Memory B cell (primary cell): ENCODE measurements at regions not wholly inside any gene's neighbourhood (a gene's known extent, or its start where the extent isn't known, plus 50 kb on each side); places are given as distances from the start of the nearest gene placed in this dataset.

Experiments
- ATAC-seq: fragments of 150-1000 bp; cut with Tn5 transposase; 2 replicates; pipeline ENCODE4 v1.10.0; 2021; ENCODE audit warnings: low read depth, mild to moderate bottlenecking, moderate library complexity
- DNase-seq, 2 donors: peaks; one replicate each; pipeline ENCODE4 v3.0.0; 2022; ENCODE audit warnings: low spot score in 2 of 2
- H3K27ac Mint-ChIP-seq: one replicate; pipeline ENCODE4 v1.8.0; 2022; ENCODE audit warnings: mild to moderate bottlenecking, moderate library complexity, mixed read lengths
- H3K27me3 Mint-ChIP-seq: one replicate; pipeline ENCODE4 v1.8.0; 2022; ENCODE audit warnings: mixed read lengths
- H3K36me3 Mint-ChIP-seq: one replicate; pipeline ENCODE4 v1.8.0; 2022; ENCODE audit warnings: mild to moderate bottlenecking, mixed read lengths
- H3K4me1 Mint-ChIP-seq: one replicate; pipeline ENCODE4 v1.8.0; 2022; ENCODE audit warnings: mixed read lengths
- H3K4me3 Mint-ChIP-seq: one replicate; pipeline ENCODE4 v1.8.0; 2022; ENCODE audit warnings: mild to moderate bottlenecking, moderate library complexity, mixed read lengths
- H3K9me3 Mint-ChIP-seq: one replicate; pipeline ENCODE4 v1.8.0; 2022; ENCODE audit warnings: mixed read lengths

DNA sequence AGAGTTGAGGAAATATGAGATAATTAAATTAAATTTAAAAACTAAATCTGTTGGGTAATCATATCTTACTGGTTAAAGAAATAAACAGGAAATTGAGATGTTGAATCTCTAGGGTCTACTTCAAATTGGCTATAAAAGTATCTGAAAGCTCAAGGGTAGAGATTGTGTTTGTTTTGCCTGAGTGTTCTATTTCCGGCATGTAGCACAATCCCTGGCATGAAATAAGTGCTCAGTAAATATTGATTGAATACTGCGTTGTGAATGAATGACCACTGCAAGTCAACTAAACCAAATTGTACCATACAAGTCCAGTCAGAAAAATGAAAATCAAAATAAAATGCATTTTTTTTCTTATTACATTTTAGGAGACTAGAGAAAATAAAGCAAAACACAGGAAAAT lies 709.8 kb downstream of the EPM2A start:
- Mint-ChIP-seq H3K27ac (no peak overlapping the region), H3K27me3 (peaks cover 4% of the 10 kb centered on the region), H3K4me3 (no peak overlapping the region), H3K4me1 (no peaks in the 10 kb centered on the region), H3K9me3 (no peaks in the 10 kb centered on the region), H3K36me3 (no peaks in the 10 kb centered on the region)
- DNase-seq (no peak), ATAC-seq (no peak)

DNA sequence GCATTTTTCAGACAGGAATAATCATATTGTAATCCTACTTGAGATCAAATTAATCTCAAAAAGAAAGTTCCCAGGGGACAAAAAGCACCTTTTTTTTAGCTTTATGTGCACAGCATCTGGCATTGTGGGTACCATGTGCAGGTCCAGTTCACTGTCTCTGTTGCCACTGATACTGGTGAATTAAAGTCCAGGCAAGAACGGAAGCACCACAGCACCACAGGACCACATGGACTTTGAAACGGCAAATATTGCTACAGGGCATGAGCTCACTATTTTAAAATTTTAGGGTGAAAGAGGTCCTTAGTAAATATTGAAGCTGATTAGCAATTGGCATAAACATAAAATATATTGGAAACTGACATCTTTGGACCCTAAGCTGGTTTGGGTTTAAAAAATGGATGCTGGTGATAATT lies 709.0 kb downstream of the EPM2A start:
- no peaks in the 10 kb centered on the region for H3K36me3 Mint-ChIP-seq
- ATAC-seq (no peak), DNase-seq (no peak)
- no peaks in the 10 kb centered on the region for H3K9me3 Mint-ChIP-seq
- no peaks in the 10 kb centered on the region for H3K4me1 Mint-ChIP-seq
- H3K4me3 Mint-ChIP-seq: no peak overlapping the region
- H3K27me3 Mint-ChIP-seq: peaks cover 4% of the 10 kb centered on the region
- H3K27ac Mint-ChIP-seq: no peak overlapping the region

DNA sequence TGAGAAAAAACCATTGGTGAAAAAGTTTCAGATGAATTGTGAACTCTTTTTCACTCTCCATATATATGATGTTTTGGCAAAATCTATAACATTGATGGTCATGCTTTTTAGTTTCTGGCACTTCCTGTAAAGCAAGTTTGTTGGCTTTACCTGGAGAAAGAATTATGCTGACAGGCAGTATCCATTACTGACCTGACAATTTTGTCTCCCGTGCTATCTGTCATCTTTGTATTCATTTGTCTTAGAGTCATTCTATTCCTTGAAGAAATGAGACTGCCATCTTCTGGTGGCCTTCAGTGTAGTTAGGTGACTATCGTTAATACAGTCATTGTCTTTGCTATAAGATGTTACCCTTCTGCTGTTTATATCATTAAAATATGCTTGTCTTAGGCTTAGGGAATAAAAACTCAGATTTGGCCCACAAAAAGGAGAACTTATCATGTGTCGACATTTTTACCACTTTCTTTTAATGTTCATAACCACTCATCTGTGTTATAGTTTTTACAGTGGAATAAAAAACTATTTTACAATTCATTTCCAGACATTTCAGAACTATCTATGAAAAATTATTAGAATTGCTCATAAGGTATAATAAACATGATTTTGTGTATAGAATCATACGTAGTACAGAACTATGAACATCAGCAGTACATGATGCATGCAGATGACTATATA lies 707.0 kb downstream of the EPM2A start:
- no peak overlapping the region for H3K4me3 Mint-ChIP-seq
- no peak overlapping the region for H3K27ac Mint-ChIP-seq
- DNase-seq (no peak), ATAC-seq (no peak)
- no peaks in the 10 kb centered on the region for H3K4me1 Mint-ChIP-seq
- peaks cover 2% of the 10 kb centered on the region for H3K27me3 Mint-ChIP-seq
- H3K9me3 Mint-ChIP-seq: no peaks in the 10 kb centered on the region
- no peaks in the 10 kb centered on the region for H3K36me3 Mint-ChIP-seq

DNA sequence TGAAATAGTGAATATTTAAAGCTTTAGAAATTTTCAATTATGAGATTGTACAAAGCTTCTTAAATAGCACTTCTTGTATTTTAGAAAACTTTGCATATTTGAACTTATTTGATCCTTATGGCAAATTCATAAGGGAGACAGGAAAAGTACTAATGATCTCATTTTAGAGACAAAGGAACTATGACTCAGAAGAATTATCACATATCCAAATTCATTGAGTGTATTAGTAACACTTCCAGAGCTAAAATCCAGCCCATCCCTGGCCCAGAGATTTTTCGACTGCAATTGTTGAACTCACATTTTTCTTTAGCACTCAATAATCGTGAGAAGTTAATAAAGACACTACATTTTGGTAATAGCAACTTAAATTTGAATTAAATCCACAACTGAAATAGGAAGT lies 704.3 kb downstream of the EPM2A start:
- H3K27ac Mint-ChIP-seq: no peak overlapping the region
- no peak overlapping the region for H3K4me3 Mint-ChIP-seq
- H3K4me1 Mint-ChIP-seq: no peaks in the 10 kb centered on the region
- H3K36me3 Mint-ChIP-seq: no peaks in the 10 kb centered on the region
- H3K9me3 Mint-ChIP-seq: peaks cover 2% of the 10 kb centered on the region
- H3K27me3 Mint-ChIP-seq: peaks cover 6% of the 10 kb centered on the region
- no peak for ATAC-seq
- no peak for DNase-seq

DNA sequence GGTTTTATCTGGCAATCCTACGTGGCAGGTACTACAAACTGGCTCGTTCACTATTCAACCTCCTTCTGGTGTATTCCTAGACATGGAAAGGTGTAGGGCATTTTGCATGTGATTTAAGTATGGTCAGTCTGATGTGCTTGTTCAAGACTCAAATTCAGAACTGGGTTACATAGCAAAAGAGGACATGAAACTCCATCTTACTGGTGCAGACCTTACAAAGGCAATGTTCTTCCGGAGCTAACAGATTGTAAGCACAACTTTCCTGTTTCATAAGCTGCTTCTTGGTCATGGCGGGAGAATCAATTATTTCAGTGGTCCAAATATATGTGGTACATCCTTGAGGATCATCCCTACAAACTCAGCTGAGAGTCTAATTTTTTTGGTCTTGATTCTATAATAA lies 703.4 kb downstream of the EPM2A start:
- Mint-ChIP-seq H3K4me3 (no peak overlapping the region), H3K4me1 (no peaks in the 10 kb centered on the region), H3K9me3 (peaks cover 2% of the 10 kb centered on the region), H3K27me3 (peaks cover 7% of the 10 kb centered on the region), H3K27ac (no peak overlapping the region), H3K36me3 (no peaks in the 10 kb centered on the region)
- ATAC-seq (no peak), DNase-seq (no peak)

DNA sequence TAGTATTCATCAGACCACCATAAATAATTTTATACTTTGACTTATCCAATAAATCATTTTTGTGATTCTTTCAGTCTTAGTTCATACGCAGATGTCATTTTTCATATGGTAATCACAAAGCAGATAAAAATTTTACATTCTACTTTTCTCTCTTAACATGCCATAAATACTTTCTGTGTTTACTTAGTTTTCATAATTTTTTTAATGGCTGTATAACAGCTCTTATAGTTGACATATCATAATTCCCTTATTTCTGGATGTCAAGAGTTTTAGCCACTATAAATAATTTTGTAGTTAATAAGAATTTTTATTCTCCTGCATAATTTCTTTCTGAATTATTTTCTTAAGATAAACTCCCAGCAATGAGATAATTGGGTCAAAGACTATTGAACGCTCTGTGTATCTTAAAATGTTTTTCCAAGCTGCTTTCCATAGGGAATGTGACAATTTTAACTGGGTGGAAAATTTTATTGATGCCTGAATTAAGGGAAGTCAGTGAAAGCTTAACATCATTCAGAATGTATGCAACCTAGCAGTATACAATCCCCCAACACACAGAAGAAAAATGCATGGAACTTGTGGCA lies 702.7 kb downstream of the EPM2A start:
- DNase-seq (no peak), ATAC-seq (no peak)
- peaks cover 2% of the 10 kb centered on the region for H3K9me3 Mint-ChIP-seq
- H3K4me1 Mint-ChIP-seq: no peaks in the 10 kb centered on the region
- no peaks in the 10 kb centered on the region for H3K36me3 Mint-ChIP-seq
- peaks cover 7% of the 10 kb centered on the region for H3K27me3 Mint-ChIP-seq
- H3K27ac Mint-ChIP-seq: no peak overlapping the region
- no peak overlapping the region for H3K4me3 Mint-ChIP-seq

DNA sequence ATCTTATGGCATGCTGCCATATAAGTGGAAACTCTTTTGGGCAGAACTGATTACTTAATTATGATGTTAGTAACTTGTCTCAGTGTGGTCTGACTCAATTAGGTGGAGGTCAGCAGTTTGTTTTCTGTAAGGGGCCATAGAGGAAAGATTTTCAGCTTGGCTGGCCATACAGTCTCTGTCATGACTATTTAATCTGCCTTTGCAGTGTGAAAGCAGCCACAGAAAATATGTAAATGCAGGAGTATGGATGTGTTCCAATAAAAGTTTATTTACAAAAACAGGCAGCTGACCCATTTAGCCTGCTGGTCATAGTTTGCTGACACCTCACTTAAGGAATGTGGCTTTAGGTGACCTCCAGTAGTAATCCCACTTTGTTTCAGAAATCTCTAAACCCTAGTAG lies 700.7 kb downstream of the EPM2A start:
- H3K27me3 Mint-ChIP-seq: peaks cover 9% of the 10 kb centered on the region
- no peak for DNase-seq
- H3K9me3 Mint-ChIP-seq: peaks cover 2% of the 10 kb centered on the region
- H3K36me3 Mint-ChIP-seq: no peaks in the 10 kb centered on the region
- no peaks in the 10 kb centered on the region for H3K4me1 Mint-ChIP-seq
- no peak overlapping the region for H3K27ac Mint-ChIP-seq
- no peak overlapping the region for H3K4me3 Mint-ChIP-seq
- ATAC-seq: no peak

DNA sequence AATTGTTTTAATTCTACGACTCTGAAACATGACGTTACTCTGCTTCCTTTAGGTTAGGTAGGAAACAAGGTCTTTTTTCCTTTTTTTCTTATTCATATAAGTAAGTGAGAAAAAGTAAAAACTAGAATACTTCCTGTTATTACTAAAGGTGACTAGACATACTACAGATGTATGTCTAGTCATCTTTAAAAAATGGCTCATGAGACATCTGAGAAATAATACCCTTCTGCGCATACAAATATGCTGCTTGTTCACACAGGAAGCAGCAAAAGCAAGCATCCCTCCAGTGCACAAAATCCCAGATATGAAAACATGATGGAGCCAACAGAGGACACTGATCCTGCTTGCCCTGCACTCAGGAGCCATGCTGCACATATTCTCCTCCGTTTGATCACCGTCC lies 699.1 kb downstream of the EPM2A start:
- ATAC-seq (no peak), DNase-seq (no peak)
- H3K36me3 Mint-ChIP-seq: no peaks in the 10 kb centered on the region
- no peaks in the 10 kb centered on the region for H3K4me1 Mint-ChIP-seq
- peaks cover 2% of the 10 kb centered on the region for H3K9me3 Mint-ChIP-seq
- H3K4me3 Mint-ChIP-seq: no peak overlapping the region
- peaks cover 9% of the 10 kb centered on the region for H3K27me3 Mint-ChIP-seq
- no peak overlapping the region for H3K27ac Mint-ChIP-seq

DNA sequence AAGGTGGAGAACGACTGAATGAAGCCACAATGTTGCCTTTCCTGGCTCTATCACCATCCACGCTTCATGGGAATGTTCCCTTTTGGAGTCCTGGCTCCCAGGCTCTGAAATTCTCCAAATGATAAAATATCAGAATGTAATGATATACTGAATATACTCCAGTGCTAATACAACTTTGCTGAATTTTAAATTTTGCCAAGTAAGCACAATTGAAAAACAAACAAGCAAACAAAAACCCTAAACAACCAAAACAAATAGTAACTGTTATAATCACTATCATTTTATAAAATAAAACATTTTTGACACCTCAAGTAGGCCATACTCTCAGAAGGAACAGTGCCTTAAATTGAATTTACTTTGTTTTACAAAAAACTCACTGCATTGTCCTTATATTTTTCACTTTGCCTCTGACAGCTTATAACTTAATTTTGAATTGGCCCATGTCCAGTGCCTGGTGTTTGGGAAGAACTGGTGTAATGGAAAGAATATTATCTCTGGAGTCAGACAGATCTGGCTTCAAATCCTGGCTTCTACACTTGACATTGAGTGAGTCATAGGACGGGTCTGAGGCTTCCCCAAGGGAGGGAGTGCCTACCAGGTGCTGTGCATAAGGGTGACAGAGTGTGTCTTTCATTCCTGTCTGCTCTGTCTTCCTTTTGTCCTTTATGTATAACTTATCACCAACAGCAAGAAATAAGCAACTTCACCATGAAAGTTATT lies 698.3 kb downstream of the EPM2A start:
- Mint-ChIP-seq H3K4me3 (no peak overlapping the region), H3K4me1 (no peaks in the 10 kb centered on the region), H3K9me3 (peaks cover 3% of the 10 kb centered on the region), H3K36me3 (no peaks in the 10 kb centered on the region), H3K27me3 (peaks cover 9% of the 10 kb centered on the region), H3K27ac (no peak overlapping the region)
- no peak for DNase-seq
- no peak for ATAC-seq

DNA sequence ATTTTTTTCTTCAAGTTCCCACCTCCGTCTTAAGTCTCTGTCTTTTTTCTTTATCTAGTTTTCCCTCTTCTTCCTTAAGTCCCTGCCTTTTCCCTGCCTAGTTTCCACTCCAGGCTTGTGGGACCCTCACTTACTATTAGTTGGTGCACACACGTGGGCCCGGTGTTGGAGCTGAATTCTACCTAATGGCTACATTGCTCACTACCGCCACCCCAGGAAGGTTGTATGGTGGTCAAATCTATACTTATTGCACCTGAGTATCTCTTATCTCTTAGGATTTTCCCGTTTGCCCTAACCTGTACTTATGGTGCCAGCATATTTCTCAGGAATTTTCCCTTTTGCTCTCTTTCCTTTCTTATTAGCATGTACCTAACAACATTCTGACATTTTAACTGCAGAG lies 692.8 kb downstream of the EPM2A start:
- peaks cover 1% of the 10 kb centered on the region for H3K9me3 Mint-ChIP-seq
- ATAC-seq (no peak), DNase-seq (no peak)
- H3K27ac Mint-ChIP-seq: no peak overlapping the region
- H3K36me3 Mint-ChIP-seq: no peaks in the 10 kb centered on the region
- H3K4me3 Mint-ChIP-seq: no peak overlapping the region
- no peaks in the 10 kb centered on the region for H3K4me1 Mint-ChIP-seq
- H3K27me3 Mint-ChIP-seq: peaks cover 8% of the 10 kb centered on the region

DNA sequence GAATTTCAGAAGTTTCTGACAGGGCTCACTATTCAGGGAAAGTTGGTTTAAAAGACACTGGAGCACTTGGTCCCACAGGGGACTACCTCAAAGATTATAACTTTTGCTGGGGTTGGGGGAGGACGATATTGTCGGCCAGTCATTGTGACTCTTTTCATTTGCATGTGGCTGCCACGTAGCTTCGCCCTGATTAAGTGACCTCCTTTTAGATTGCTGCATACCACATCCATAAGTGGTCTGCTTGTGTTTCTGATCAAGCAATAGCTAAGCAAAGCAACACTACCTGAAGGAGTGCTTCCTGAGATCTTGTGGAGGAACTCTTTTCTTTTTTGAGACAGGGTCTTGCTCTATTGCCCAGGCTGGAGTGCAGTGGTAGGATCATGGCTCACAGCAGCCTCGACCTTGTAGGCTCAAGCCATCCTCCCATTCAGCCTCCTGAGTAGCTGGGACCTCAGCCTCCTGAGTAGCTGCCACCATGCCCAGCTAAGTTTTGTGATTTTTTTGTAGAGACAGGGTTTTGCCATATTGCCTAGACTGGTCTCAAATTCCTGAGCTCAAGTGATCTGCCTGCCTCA lies 691.3 kb downstream of the EPM2A start:
- ATAC-seq: no peak
- DNase-seq: no peak
- Mint-ChIP-seq H3K27me3 (peaks cover 6% of the 10 kb centered on the region), H3K4me3 (no peak overlapping the region), H3K36me3 (no peaks in the 10 kb centered on the region), H3K9me3 (peaks cover 1% of the 10 kb centered on the region), H3K4me1 (no peaks in the 10 kb centered on the region), H3K27ac (no peak overlapping the region)

DNA sequence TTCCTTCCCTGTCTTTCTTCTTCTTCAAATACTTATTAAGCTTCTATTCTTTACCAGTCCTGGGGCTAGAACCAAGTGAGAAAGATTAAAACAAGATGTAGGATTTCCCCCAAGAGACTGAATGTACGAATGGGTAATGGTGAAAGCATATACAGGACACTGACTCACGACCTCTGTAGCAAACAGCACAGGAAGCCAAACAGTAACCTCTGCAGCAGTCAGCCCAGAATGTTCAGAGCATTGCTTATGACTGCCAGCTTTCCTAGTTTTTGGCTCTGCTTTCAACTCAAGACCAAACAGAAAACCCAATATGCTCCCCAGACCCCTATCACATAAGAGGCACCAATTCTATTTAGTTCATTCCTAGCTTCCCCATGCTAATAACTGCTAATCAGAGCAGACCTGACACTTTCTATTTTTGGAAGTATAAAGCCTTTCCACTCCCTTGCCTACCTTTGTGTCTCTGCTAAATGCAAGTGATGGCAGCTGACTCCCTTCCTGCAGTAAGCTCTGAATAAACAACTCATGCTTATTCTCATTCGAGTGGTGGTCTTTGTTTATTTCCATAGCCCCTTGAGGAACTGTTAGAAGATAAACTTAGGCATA lies 690.6 kb downstream of the EPM2A start:
- no peak overlapping the region for H3K27ac Mint-ChIP-seq
- no peak for ATAC-seq
- no peaks in the 10 kb centered on the region for H3K4me1 Mint-ChIP-seq
- H3K36me3 Mint-ChIP-seq: no peaks in the 10 kb centered on the region
- peaks cover 1% of the 10 kb centered on the region for H3K9me3 Mint-ChIP-seq
- H3K4me3 Mint-ChIP-seq: no peak overlapping the region
- DNase-seq: no peak
- H3K27me3 Mint-ChIP-seq: peaks cover 6% of the 10 kb centered on the region

DNA sequence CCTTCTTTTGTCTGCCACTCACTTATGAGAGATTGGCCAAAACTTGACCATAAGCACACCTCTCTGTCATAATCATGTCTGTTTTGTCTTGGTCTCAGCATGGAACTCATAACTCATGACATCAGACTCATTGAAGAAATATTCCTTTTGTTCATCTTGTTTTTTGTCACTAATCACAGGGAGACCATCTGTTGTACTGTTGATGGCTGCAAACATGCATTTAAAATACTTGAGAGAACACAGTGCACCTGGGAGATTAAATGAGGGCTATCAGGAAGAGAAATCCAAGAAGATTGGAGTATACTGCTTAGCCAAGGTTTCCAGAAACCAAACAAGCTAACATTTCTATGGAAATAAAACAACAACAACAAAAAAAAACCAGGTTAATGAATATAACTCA lies 689.7 kb downstream of the EPM2A start:
- no peak overlapping the region for H3K4me3 Mint-ChIP-seq
- no peak for ATAC-seq

DNA sequence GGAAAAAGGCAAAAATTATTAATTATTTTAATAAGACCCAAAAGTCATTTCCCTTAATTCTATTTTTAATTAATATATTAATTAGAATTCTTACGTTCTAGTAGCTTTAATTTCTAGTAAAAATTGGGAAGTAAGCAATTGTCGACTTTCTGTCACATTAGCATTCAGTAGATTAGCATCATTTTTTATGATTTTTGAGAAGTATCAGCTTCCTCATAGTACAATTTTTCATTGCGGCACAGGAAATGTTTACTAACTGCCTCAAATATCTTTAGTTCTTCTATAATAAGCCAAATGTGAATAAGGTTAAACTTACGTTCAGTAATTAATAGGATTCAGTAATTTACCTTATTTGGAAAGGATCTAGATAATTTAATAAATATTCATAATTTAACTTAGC lies 687.4 kb downstream of the EPM2A start:
- Mint-ChIP-seq H3K9me3 (no peaks in the 10 kb centered on the region), H3K36me3 (no peaks in the 10 kb centered on the region), H3K4me3 (no peak overlapping the region), H3K27me3 (peaks cover 6% of the 10 kb centered on the region), H3K4me1 (no peaks in the 10 kb centered on the region), H3K27ac (no peak overlapping the region)
- DNase-seq: no peak
- no peak for ATAC-seq

More for the DNA sequence above, 689.7 kb downstream of the EPM2A start:
- H3K4me1 Mint-ChIP-seq: no peaks in the 10 kb centered on the region
- H3K27ac Mint-ChIP-seq: no peak overlapping the region
- H3K36me3 Mint-ChIP-seq: no peaks in the 10 kb centered on the region
- no peak for DNase-seq
- peaks cover 1% of the 10 kb centered on the region for H3K9me3 Mint-ChIP-seq
- peaks cover 6% of the 10 kb centered on the region for H3K27me3 Mint-ChIP-seq
